ENCODE measurements at regions not wholly inside any gene's neighbourhood (a gene's known extent, or its start where the extent isn't known, plus 50 kb on each side); places are given as distances from the start of the nearest gene placed in this dataset.

GRCh38 chr20:48544402-48545339 is 283.1 kb downstream of the PREX1 start:
- TF ChIP-seq PATZ1 (CRISPR knock-in tag; IDR thresholded peaks at IDR 0.05; ENCODE audit: borderline replicate concordance), result no peak
- TF ChIP-seq ZFP30 (CRISPR knock-in tag; IDR thresholded peaks at IDR 0.05), result no peak
- no peak for TF ChIP-seq SNAI2 (CRISPR knock-in tag; IDR thresholded peaks at IDR 0.05)
- no peak for TF ChIP-seq OSR1 (CRISPR knock-in tag; IDR thresholded peaks at IDR 0.05)

Data from SK-N-SH treated with all-trans-retinoic acid at 6 μM for 48 hours (cell line).